Vagina (tissue), 2 donors: ENCODE measurements at regions not wholly inside any gene's neighbourhood (a gene's known extent, or its start where the extent isn't known, plus 50 kb on each side); places are given as distances from the start of the nearest gene placed in this dataset.

Experiments used
- DNase-seq, 2 donors: peaks; one replicate each; pipeline ENCODE4 v3.0.0-alpha.2; 2017; ENCODE audit errors: extremely low spot score in 2 of 2
- H3K27ac ChIP-seq: fragments of 200-600 bp; sonication (generic); one replicate; pipeline ENCODE4 v1.5.1; 2019
- H3K27me3 ChIP-seq: fragments of 200-600 bp; sonication (generic); one replicate; pipeline ENCODE4 v1.5.1; 2019
- H3K36me3 ChIP-seq, 2 donors: fragments of 200-600 bp; sonication (generic); one replicate each; pipeline ENCODE4 v1.5.1; 2017 to 2019
- H3K4me1 ChIP-seq: fragments of 200-600 bp; sonication (generic); one replicate; pipeline ENCODE4 v1.5.1; 2019
- H3K4me3 ChIP-seq, 2 donors: fragments of 200-600 bp; sonication (generic); 1 replicate in 1 of 2; 2 replicates in 1 of 2; pipeline ENCODE4 v1.5.1; 2016 to 2019
- H3K9me3 ChIP-seq: fragments of 200-600 bp; sonication (generic); one replicate; pipeline ENCODE4 v1.5.1; 2019
- CTCF ChIP-seq, 3 experiments: fragments of 450-650 bp in 2 of 3; fragments of 200-600 bp in 1 of 3; sonication (generic) in 1 of 3; IDR thresholded peaks; one replicate each; pipeline ENCODE4 v1.5.1; 2017 to 2019; ENCODE audit warnings: antibody characterized with exemption in 3 of 3, mild to moderate bottlenecking in 2 of 3, moderate library complexity in 2 of 3
- POLR2A ChIP-seq, 2 donors: fragments of 450-650 bp; IDR thresholded peaks; one replicate each; pipeline ENCODE4 v1.6.1; 2017; ENCODE audit warnings: antibody characterized with exemption in 2 of 2, mild to moderate bottlenecking in 2 of 2, moderate library complexity in 2 of 2
- POLR2AphosphoS5 ChIP-seq, 2 donors: sonication (generic); formaldehyde crosslinking; IDR thresholded peaks; one replicate each; pipeline ENCODE4 v1.9.0; 2017; ENCODE audit warnings: antibody characterized with exemption in 2 of 2, mild to moderate bottlenecking in 2 of 2, low read depth in 1 of 2; ENCODE audit not compliant: insufficient read depth in 1 of 2
- intact Hi-C: fragments of 100-400 bp; cut with DNase I; formaldehyde crosslinking; loops from one replicate; pipeline ENCODE4 v1.15.1; 2023

GRCh38 chr3:73140772-73141442, 79.4 kb downstream of the EBLN2 start:
- H3K27ac ChIP-seq: peak overlapping the region; percentile 42
- DNase-seq: no peak
- H3K4me3 ChIP-seq: no peak overlapping the region
- no peak for TF ChIP-seq POLR2A (IDR thresholded peaks at IDR 0.05)
- TF ChIP-seq POLR2AphosphoS5 (IDR thresholded peaks at IDR 0.05; ENCODE audit: insufficient read depth in 1 of 2, low read depth in 1 of 2): no peak
- TF ChIP-seq CTCF (IDR thresholded peaks at IDR 0.05): no peak
- no peaks in the 10 kb centered on the region for H3K27me3 ChIP-seq
- peaks cover 15% of the 10 kb centered on the region for H3K4me1 ChIP-seq
- H3K36me3 ChIP-seq: no peaks in the 10 kb centered on the region
- H3K9me3 ChIP-seq: no peaks in the 10 kb centered on the region
- intact Hi-C loops: no loop called here

- DNase-seq: no peak
- Histone ChIP-seq H3K36me3 (no peaks in the 10 kb centered on the region), H3K4me3 (no peak overlapping the region), H3K4me1 (peaks cover 15% of the 10 kb centered on the region), H3K27me3 (no peaks in the 10 kb centered on the region), H3K27ac (peak overlapping the region; percentile 42), H3K9me3 (no peaks in the 10 kb centered on the region)
- TF ChIP-seq POLR2A (IDR thresholded peaks at IDR 0.05) (no peak), POLR2AphosphoS5 (IDR thresholded peaks at IDR 0.05; ENCODE audit: insufficient read depth in 1 of 2, low read depth in 1 of 2) (no peak), CTCF (IDR thresholded peaks at IDR 0.05) (no peak)
- intact Hi-C loops: no loop called here
Observed at GRCh38 chr3:73141525-73141924, 80.1 kb downstream of the EBLN2 start.

- Histone ChIP-seq H3K27me3 (no peaks in the 10 kb centered on the region), H3K36me3 (no peaks in the 10 kb centered on the region), H3K9me3 (no peaks in the 10 kb centered on the region), H3K27ac (no peak overlapping the region), H3K4me3 (no peak overlapping the region), H3K4me1 (peaks cover 20% of the 10 kb centered on the region)
- no peak for TF ChIP-seq POLR2AphosphoS5 (IDR thresholded peaks at IDR 0.05; ENCODE audit: insufficient read depth in 1 of 2, low read depth in 1 of 2)
- no peak for DNase-seq
- intact Hi-C loops: no loop called here
Observed at GRCh38 chr3:73143401-73143800, 81.9 kb downstream of the EBLN2 start.

- intact Hi-C loops: no loop called here
- no peak for TF ChIP-seq POLR2AphosphoS5 (IDR thresholded peaks at IDR 0.05; ENCODE audit: insufficient read depth in 1 of 2, low read depth in 1 of 2)
- TF ChIP-seq CTCF (IDR thresholded peaks at IDR 0.05): no peak
- TF ChIP-seq POLR2A (IDR thresholded peaks at IDR 0.05): no peak
- no peaks in the 10 kb centered on the region for H3K9me3 ChIP-seq
Observed at GRCh38 chr3:73143821-73144237, 82.4 kb downstream of the EBLN2 start.

GRCh38 chr3:73144276-73144675, 82.8 kb downstream of the EBLN2 start:
- Histone ChIP-seq H3K4me3 (no peak overlapping the region), H3K27me3 (no peaks in the 10 kb centered on the region), H3K4me1 (peaks cover 20% of the 10 kb centered on the region), H3K36me3 (no peaks in the 10 kb centered on the region), H3K9me3 (no peaks in the 10 kb centered on the region), H3K27ac (no peak overlapping the region)
- intact Hi-C loops: no loop called here
- DNase-seq: no peak
- TF ChIP-seq CTCF (IDR thresholded peaks at IDR 0.05): no peak
- no peak for TF ChIP-seq POLR2A (IDR thresholded peaks at IDR 0.05)
- TF ChIP-seq POLR2AphosphoS5 (IDR thresholded peaks at IDR 0.05; ENCODE audit: insufficient read depth in 1 of 2, low read depth in 1 of 2): no peak

More at GRCh38 chr3:73143821-73144237, 82.4 kb downstream of the EBLN2 start:
- Histone ChIP-seq H3K4me1 (peaks cover 20% of the 10 kb centered on the region), H3K4me3 (no peak overlapping the region), H3K27me3 (no peaks in the 10 kb centered on the region), H3K27ac (no peak overlapping the region), H3K36me3 (no peaks in the 10 kb centered on the region)
- no peak for DNase-seq
